Adrenal gland (tissue), 5 donors: ENCODE measurements at regions not wholly inside any gene's neighbourhood (a gene's known extent, or its start where the extent isn't known, plus 50 kb on each side); places are given as distances from the start of the nearest gene placed in this dataset.

Source experiments
- POLR2A ChIP-seq, 2 donors: fragments of 450-650 bp; IDR thresholded peaks; one replicate each; pipeline ENCODE4 v1.6.1; 2017; ENCODE audit warnings: antibody characterized with exemption in 2 of 2, mild to moderate bottlenecking in 2 of 2, moderate library complexity in 1 of 2
- TF ChIP-seq, protein P1 (sequence below), 6 experiments: fragments of 450-650 bp in 4 of 6; fragments of 200-600 bp in 2 of 6; sonication (generic) in 1 of 6; IDR thresholded peaks; 1 replicate in 5 of 6; 2 replicates in 1 of 6; pipeline versions ENCODE4 v1.5.1 to v1.8.0; 2016 to 2021; ENCODE audit warnings: antibody characterized with exemption in 6 of 6, mild to moderate bottlenecking in 2 of 6, moderate library complexity in 1 of 6
- donor health status: DM: no; HTN: no; CAD: no.

DNA sequence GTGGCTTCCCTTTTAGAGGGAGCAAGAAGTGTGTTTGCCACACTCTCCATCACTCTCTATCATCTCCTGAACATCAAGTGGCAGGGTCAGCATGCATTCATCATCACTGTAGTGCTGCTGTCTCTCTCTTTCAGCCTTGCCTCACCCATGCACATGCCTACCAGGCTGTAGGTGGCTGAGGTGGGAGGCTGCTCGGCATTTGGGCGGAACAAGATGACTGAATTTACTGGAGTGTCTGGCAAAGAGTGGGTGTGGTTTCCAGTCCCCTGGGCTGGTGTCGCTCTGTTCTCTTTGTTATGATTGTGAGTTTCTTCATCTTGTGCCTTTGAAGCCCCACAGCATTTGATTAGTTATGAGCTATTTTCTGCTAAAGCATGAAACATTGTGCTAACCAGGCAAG is 541.9 kb upstream of the EEF2KMT start:
- TF ChIP-seq, protein P1, sequence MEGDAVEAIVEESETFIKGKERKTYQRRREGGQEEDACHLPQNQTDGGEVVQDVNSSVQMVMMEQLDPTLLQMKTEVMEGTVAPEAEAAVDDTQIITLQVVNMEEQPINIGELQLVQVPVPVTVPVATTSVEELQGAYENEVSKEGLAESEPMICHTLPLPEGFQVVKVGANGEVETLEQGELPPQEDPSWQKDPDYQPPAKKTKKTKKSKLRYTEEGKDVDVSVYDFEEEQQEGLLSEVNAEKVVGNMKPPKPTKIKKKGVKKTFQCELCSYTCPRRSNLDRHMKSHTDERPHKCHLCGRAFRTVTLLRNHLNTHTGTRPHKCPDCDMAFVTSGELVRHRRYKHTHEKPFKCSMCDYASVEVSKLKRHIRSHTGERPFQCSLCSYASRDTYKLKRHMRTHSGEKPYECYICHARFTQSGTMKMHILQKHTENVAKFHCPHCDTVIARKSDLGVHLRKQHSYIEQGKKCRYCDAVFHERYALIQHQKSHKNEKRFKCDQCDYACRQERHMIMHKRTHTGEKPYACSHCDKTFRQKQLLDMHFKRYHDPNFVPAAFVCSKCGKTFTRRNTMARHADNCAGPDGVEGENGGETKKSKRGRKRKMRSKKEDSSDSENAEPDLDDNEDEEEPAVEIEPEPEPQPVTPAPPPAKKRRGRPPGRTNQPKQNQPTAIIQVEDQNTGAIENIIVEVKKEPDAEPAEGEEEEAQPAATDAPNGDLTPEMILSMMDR (IDR thresholded peaks at IDR 0.05), result no peak
- no peak for TF ChIP-seq POLR2A (IDR thresholded peaks at IDR 0.05)
